ENCODE measurements at regions not wholly inside any gene's neighbourhood (a gene's known extent, or its start where the extent isn't known, plus 50 kb on each side); places are given as distances from the start of the nearest gene placed in this dataset.

DNA sequence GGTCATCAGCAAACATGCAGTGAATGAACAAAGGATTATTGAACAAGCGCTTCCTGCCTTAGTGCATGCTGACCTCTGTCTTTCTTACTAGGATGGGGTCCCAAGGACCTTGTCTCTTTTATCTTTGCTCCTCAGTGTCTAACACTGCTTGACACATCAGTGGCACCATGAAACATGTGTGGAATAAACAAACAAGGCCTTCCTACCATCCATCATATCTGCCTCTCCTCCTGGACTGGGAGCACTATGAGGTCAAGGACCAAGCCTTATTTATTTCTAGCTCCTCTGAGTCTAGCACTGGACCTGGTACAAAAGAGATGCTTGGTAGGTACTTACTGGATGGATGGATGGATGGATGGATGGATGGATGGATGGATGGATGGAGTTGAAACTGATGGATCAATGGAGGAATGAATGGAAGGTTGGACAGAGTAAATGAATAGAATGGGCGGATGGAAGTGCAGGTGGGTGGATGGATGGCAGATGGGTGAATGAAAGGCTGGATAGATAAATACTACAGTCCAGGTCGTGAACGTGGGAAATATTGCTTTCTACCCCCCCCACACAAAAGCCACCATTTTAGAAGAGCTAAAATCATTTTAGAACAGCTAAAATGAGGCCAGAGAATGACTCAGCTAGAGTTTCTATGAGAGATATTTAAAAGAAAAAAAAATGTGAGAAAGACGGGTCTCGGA, 104.1 kb upstream of the PTPN1 start:
- DNase-seq (ENCODE audit: low spot score) = no peak

DNA sequence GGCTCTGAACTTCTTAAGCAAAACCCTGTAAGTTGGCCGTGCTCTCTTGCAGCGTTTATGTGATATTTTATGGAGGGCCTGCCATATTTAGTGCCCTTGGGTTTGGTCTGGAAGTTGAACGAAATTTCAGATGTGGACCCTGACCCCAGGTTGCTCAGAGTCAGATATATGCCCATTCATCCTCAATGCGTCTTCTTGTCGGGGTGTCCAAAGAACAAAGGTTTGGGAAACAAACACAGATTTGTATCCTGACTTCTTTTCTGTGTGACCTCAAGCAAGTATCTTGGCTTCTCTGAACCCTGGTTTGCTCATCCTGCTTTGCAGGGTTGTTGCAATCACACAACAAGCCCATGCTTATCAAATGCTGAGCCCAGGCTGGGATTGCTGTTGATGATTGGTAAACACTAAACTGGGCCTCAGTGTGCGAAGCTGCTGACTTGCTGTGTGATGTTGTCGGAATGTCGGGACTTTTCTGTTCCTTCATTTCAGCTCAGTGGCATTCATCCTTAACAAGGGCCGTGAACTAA, 103.5 kb upstream of the PTPN1 start:
- no peak for DNase-seq (ENCODE audit: low spot score)

DNA sequence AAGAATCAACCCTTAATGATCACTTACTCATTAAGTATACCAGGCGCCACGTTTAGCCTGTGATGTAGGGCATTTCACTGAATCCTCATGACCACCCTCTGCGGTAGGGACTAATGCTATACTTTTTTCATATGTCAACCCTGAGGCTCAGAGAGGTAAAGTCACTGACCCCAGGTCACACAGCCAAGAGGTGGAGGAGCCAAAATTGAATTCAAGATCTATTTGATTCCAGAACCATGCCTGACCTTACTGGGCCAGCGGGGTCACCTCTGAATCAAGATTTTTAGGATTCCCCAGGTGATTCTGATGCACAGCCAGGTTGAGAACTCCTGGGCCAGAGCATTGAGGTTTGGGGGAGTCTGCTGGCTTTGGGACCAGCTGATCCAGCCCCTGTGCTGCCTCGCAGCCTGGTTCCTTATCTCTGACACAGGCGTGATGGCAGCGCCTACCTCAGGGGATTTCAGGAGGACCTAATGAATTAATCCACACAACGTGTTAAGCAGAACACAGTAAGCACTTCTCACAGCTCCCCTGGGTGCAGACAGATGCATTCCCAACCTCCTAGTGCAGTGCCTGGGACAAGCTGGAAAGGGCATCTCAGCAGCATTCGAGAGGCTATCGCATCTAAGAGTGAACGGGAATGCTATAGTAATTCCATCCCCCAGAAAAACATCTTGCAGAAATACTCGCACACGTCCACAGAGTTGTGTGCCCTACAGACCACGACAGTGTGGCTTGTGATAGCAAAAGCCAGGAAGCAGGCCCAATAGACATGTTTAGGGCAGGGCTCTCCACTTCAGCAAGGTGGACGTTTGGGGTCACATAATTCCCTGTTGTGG, 101.4 kb upstream of the PTPN1 start:
- no peak for DNase-seq (ENCODE audit: low spot score)

DNA sequence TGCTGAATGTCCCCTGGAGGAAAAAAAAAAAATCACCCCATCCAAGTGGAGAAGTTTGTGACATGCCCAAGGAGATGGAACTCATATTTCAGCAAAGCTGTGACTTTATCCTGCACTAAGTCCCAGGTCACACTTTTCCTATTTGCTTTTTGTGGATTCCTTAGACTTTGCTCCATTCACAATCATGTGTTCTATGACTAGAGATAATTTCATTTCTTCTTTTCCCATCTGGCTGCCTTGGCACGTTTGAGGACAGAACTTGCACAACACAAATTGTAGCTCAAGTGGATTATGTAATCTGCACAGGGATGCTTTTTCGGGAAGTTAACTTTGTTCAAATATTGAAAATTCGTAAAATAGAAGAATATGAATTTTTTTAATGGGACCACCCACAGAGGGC, 100.7 kb upstream of the PTPN1 start:
- no peak for DNase-seq (ENCODE audit: low spot score)

DNA sequence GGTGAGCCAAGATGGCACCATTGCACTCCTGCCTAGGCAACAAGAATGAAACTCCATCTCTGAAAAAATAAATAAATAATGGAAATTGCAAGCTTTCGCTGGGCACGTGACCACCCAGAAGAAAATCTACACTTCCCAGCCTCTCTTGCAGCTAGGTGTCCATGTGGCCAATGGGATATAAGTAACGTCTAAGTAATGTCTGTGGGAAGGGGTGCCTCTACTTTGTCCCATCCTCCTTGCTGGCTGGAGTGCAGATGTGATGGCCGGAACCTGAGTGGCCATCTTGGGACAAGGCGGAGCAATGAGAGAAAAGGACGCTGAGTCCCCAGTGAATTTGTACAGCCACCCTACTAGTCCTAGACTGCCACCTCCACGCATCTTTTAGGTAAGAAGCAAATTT, 99.8 kb upstream of the PTPN1 start:
- DNase-seq (ENCODE audit: low spot score) = no peak

DNA sequence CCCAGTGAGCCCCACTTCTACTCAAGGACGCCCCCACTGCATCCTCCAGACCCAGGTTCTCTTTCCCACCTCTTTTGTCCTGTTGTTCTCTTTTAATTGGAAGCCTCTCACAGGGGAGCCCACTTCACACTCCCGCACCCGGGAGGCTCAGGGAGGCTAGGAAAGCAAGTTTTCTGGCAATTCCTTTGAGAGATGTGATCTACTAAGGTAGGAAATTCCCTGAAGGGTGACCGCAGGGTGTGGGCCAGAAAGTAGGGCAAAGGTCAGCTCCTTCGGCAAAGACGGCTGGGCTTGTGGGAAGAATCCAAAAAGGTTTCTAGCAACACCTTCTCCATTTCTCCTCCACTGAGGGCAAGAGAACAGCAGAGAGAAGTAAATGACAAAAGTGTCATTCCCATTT, 98.1 kb upstream of the PTPN1 start:
- no peak for DNase-seq (ENCODE audit: low spot score)

DNA sequence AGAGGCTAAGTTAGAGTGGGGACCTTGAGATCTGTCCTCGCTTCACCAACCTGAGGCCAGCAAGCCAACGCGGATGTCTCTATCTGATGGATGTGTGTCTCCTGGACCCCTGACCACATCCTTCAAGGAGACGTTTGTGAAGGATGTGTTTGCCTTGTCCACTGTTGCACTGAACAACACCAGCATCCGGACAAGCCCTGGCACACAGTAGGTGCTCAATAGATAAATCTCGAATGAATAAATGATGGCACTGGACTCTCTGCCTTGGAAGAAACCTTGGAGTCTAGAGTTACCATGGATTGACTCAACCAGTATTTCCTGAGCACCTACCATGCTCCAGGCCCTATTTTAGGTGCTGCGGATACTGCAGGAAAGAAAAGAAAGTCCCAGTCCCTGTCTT, 97.7 kb upstream of the PTPN1 start:
- no peak for DNase-seq (ENCODE audit: low spot score)

DNA sequence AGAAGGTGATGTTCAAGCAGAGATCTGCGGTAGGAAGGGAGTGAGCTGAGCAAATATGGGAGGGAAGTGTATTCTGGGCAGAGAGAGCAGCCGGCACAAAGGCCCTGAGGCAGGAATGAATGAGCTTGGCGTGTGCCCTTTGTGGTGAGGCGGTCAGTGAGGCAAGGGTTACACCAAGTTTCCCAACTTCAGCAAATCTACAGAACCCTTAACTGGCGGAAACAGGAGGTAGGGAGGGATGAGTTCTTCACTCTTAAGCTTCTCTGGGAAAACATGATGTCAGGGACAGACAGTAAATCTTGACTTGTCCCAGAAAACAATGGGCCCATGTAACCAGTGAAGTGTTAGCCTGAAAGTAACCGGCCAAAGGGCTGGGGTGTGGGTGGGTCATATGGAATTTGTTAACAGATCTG, 97.1 kb upstream of the PTPN1 start:
- DNase-seq (ENCODE audit: low spot score) = no peak

DNA sequence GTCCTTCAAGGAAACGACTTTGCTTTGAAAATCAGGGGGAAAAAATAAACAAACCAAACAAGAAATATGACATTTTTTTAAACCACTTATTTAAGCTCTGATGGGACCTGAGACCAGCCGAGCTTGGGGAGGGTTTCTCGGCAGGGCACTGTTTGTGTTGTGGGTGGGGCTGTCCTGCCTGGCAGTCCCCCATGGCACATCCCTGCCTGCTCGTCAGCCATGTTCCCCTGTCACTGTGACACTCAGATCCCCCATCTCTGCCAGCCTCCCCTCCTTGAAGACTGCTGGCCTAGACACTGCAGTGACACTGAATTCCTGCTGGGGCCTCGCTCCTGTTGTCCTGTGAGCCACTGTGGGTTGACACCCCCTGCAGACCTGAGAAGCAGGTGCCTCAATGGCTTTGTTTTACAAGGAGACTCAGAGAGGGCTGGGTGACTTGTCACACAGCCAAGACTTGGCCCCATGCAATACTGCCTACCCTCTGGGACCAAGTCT, 95.1 kb upstream of the PTPN1 start:
- no peak for DNase-seq (ENCODE audit: low spot score)

DNA sequence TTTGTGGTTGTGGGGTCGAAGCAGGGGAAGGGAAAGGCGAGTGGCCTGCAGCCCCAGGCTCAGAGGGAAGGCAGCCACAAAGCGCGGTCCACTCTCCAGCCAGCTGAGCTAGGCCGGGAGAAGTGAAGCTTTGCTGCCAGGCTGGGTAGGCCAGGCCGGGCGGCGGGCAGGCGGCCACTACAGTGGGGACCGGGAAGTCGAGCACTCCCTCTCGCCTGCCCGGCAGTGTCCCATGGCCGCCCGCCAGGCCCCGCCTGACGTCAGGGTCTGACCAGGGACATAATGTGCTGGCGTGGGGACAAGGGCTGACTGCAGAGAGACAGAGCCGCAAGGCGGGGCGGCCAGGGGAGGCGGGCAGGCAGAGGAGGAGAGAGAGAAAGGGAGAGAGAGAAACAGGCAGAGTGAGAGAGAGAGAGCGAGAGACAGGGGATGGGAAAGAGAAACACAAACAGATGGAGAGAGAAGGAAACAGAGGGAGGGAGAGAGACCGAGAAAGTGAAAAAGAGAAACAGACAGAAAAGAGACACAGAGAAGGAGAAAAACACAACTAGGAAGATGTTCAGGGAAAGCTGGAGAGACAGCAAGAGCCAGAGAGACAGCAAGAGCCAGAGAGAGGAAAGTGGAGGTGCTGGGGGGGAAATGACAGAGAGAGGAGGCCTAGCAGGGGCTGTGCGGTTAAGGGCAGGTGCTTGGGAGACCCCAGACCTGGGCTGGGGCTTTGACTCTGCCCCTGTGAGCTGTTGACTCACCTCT, 94.5 kb upstream of the PTPN1 start:
- DNase-seq (ENCODE audit: low spot score) = peak; percentile 92

DNA sequence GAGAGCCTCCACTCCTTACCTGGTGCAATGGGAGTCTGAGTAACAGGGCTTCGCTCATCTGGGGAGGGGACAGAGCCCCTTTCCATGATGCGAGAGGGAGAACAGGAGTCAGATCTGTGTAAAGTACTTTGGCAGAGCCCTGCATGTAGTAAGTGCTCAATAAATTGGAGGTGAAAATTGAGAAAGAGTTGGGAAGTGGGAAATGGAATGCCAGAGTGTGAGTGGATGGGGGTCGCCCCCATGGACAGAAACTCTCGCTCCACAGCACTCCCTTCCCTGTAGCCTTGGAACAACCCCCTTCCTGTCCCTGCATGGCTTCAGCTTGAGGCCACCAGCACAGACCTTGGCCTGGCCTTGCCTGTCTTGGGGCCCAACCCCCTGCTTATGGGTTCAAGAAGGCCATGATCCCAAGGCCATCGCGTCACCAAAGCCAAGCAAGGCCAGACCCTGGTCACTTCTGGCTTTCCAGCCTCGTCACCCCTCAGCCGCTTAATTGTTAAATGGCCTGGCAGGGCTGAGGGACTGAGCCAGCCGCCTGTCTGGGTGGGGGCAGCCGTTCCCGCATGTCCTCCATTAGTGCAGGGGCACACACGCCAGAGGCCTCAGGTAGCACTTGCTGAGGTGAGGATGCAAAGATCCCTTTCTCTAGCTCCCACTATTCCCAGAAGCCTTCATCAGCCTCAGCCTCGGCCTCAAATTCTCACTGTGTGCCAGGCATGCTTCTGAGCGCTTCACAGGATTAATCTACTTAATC, 93.7 kb upstream of the PTPN1 start:
- no peak for DNase-seq (ENCODE audit: low spot score)

DNA sequence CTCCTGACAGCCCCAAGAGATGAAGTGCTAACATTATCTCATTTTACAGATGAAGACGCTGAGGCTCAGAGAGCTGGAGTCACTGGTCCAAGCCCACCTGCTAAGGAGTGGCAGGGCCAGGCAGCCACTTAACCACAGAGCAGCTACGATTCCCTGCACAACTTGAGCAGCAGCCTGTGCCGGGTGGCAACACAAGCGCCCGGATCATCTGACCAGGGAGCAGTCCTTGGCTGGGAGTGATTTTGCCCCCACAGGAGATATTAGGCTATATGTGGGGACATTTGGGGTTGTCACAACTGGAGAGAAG, 93.2 kb upstream of the PTPN1 start:
- DNase-seq (ENCODE audit: low spot score) = no peak

DNA sequence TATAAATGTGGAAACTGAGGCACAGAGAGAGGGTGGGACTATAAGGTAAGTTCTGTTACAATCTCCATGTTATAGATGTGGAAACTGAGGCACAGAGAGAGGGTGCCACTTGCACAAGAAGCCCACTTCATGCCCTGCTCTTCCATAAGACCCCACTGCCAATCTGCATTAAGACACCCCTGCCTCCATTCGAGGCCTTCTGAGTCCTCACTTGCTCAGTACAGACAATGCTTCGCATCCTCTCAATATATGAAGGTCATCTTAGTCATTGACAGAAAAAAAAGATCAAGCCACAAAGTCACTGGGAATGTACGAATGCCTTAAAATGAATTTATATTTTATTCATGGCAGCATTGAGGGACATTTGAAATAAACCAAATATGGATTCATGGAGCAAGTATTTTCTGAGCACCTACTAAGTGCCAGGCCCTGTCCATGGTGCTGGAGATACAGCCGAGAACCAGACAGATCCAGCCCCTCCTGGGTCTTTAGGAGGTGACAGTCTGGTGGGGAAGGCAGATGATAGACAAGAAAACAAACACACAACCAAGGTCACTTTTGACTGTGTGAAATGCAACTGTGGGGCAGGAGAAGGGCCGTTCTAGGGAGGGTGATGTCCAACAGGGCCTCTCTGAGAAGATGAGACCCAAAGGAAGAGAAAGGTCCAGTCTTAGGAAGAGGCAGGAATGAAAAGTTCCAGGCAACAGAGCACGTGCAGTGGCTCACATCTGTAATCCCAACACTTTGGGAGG, 92.5 kb upstream of the PTPN1 start:
- DNase-seq (ENCODE audit: low spot score) = no peak

DNA sequence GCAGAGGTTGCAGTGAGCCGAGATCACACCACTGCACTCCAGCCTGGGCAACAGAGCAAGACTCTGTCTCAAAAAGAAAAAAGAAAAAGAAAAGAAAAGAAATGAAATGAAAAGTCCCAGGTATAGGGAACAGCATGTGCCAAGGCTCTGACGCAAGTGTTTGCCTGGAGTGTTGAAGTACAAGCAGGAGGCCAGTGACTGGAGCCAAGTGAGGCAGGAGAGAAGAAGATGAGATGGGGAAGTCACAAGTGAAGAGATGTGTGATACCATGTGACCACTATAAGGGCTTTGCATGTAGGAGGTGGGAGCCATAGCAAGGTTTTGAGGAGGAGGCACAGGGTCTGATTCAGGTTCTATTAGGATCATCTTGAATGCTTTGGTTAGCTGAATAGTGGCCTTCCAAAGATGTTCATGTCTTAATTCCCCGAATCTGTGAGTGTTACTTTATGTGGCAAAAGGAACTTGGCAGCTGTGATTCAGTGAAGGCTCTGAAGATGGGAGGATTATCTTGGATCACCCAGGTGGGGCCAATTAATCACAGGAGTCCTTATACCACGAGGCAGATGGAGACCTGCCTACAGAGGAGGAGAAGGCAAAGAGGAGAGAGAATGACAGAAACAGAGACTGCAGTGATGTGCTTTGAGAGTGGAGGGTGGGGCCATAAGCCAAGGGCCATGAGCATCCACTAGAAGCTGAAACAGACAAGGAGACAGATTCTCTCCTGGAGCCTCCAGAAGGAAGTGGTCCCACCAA, 91.1 kb upstream of the PTPN1 start:
- DNase-seq (ENCODE audit: low spot score) = no peak

DNA sequence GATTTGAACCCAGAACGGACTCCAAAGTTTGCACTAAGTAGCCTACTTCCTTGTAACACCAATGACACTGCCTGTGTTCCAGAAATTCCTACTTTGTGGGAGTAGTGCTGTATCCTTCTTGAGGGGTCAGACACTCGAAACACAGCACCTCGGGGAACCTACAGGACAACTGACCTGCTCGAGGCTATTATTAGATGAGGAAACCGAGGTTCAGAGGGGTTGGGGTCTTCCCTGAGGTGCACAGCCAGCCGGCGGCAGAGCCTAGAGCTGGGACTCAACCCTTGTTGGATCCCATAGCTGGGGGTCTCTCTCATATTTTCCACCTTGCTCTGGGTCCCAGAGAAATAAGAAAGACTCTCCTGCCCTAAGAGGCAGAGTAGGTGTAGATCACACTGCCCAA, 89.8 kb upstream of the PTPN1 start:
- DNase-seq (ENCODE audit: low spot score) = no peak

DNA sequence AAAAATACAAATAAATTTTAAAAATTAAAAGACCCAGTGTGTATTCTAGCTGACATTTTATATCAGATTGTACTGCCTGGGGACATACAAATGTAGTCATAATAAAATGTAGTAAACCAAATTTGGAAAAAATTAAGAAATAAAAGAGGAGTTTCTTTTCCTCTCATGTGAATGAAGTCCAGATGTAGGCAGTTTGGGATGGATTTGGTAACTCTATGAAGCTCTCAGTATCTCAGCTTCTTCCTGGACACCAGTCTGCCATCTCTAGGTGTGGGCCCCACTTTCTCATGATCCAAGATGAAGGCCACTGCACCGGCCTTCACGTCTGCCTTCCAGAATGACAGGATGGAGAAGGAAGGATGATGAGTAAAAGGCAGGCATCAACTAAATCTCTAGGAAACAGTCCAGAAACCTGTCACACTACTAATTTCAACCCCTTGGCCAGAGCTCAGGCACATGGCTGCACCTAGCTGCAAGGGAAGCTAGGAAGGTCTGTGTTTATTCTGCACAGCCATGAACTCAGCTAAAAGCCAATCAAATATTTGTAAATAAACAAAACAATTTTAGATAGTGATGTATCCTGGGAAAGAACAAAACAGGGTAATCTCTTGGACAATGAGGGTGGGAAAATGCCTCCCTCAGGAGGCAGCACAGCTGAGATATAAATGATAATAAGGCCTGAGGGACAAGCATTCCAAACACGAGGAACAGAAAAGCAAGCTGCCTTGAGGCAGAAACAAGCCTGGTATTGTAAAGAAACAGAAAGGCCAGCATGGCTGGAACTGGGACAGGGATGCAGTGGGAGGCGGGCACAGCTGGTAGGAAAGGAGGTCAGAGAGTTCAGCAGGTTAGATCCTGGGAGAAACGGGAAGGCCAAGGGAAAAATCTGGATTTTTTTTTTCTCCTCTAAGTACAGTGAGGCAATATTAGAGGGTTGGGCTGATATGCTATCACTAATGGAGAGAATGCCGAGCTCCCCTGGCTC, 88.5 kb upstream of the PTPN1 start:
- DNase-seq (ENCODE audit: low spot score) = no peak

DNA sequence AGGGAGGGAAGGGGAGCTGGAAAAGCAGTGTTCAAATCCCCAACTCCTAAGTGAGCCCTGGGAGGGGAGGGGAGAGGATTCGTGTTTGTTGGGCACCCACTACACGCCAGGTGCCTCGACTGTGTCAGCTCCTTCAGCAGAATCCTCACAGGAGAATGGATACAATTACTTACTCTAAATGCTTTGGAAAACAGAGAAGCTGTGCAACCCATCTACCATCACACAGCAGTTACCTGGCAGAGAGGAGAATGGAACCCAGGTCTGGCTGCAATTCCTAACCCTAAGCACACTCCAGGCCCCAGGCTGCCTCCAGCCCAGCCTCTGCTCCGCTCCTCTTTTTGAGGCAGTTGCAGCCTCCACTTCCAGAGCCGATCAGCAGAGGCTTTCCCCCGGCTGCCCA, 86.4 kb upstream of the PTPN1 start:
- no peak for DNase-seq (ENCODE audit: low spot score)

DNA sequence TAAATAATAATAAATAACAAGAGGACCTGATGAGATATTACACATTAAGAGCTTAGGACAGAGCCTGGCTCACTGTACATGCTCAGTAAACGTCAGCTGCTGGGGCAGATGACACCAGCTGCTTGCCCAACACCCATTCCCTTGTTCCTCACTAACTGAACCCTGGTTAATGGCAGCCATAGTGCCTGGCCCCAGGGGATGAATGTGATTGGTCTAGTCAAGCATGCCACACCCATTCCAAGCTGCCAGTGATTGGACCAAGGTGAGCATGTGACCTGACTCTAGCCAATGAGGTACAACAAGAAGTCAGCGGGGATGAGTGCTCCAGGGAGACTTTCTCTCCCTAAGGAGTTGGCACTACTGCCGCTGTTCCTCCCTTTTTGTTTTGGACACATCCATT, 85.1 kb upstream of the PTPN1 start:
- no peak for DNase-seq (ENCODE audit: low spot score)

Data from AG08395 (cell line).